Retina (tissue), 1 donor: ENCODE measurements at regions not wholly inside any gene's neighbourhood (a gene's known extent, or its start where the extent isn't known, plus 50 kb on each side); places are given as distances from the start of the nearest gene placed in this dataset.
A peak's percentile ranks its signal among the peaks of the same experiment; 100 is the strongest.
"Not testable (repeated sequence)": the region's sequence is repeated elsewhere in the genome, so short reads cannot be mapped to it uniquely, and the experiment has no call there.

Source experiments
- DNase-seq: peaks from one replicate; pipeline ENCODE4 v3.0.0-alpha.2; 2016

GRCh38 chr16:48817032-48817431 lies 207.1 kb upstream of the N4BP1 start:
- no peak for DNase-seq

DNA sequence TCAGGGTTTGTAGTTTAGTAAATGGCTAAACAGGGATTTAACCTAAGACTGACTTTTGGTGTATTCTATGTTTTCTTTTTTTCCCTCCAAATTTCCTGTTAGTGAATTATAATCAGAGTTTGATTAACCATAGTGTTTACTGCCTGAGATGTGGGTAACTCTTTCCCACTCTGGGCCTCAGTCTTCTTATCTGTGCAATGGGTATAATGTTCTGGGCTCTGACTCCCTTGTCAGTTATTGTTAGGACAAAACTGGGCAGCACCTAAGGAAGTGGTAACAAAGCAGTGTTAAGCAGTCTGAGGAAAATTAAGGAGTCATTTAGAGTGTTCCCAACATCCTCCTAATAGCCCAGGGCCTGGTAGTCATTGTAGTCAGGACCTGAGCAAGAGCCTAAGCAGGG lies 206.4 kb upstream of the N4BP1 start:
- DNase-seq: no peak

GRCh38 chr16:48814994-48815393 lies 205.0 kb upstream of the N4BP1 start:
- no peak for DNase-seq

DNA sequence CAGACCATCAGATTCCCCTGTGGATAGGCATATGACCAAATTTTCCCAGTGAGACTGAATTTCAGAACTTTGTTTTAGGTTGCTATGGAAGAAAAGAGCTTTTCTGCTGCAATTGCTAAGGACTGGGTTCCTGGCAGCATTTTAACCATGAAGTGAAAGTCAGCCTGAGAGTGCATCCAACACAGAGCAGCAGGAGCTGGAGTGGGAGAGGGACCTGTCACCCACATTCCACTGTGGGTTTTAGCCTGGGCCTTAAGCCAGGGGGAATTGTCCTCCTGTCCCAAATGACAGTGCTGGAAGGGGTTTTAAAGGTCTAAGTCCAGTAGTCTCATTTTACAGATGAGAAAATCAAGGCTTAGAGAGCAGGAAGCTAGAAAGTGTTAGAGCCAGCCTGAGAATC lies 203.5 kb upstream of the N4BP1 start:
- no peak for DNase-seq

- no peak for DNase-seq
Measured at GRCh38 chr16:48812856-48813255, 202.9 kb upstream of the N4BP1 start.

GRCh38 chr16:48811478-48811877 lies 201.5 kb upstream of the N4BP1 start:
- no peak for DNase-seq

DNA sequence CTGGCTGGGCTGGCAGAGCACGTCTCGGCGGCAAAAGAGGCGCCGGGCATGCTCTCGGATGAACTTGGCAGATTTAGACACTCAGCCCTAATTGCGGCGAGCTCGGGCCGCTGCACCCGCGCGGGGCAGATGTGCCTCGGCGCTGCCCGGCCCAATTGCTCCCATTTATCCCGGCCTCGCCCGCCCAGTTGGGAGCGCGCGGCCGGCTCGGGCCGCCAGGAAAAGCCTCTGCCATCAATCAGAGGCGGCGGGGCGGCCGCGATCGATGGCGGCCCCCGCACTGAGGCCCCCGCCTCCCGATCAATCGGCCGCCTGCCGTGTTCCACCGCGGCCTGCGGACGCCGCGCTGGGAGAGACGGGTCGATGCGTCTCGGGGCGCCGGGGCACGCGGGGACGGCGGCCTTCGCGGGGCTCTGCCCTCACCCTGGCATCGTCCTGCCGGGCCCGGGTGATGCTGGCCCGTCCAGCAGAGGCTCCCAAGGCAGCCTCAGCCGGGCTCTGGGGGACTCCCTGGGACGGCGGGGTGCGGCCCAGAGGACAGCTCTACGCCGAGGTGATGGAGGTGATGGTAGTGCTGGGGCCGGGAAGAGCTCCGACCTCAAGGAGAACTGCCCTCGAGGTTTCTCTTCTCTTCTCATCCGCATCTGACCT lies 200.9 kb upstream of the N4BP1 start:
- peak; percentile 74 for DNase-seq

DNA sequence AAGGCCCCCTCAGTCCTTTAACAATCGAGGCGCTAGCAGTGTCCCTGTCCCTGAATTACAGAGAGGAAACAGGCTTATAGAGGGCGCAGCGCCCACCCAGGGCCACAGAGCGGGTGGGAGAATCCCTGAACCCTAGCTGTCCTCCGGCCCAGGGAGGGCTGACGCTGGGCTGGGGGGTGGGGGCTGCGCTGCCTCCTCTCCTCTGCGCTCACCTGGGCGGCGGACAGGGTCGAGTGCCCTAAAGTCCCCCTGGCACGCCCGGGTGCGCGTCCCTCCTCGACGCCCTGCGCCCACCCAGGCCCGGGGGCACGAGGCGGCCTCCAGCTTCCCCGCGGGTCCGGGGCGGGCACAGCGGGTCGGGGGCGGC lies 200.4 kb upstream of the N4BP1 start:
- no peak for DNase-seq

DNA sequence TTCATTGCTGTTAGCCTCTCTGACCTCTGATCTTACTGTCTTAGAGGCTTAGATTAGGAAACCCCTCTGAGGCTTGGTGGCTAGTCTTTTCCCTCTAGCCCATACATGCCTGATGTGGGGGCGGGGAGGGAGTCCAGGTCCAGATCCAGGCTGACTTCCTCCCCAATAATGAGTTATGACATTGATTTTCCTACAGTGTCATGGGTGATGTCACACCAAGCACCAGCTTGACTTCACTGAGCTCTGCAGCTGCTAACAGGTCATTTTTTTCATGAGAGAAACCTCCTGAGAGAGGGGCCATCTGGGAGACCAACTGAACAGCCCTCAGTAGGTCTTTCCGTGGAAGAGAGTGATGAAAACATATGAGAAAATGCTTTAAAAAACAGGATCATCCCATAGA lies 180.2 kb upstream of the N4BP1 start:
- DNase-seq: peak; percentile 10

DNA sequence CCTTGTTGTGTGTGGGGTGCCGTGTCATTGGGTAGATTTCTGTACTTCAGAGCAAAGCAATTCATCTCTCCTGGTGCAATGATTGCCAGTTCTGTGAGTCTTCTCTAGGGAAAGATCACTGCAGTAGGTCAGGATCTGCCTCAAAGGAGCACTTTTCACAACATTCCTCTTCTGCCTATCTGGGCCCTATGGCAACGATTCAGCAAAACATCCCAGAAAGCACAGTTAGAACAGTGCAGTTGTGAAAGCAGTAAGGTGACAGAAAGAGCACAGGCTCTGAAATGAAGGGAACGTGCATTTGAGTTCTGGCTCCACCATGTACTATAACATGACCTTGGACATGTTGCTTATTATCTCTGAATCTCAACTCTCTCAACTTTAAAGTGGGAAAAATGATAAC lies 178.5 kb upstream of the N4BP1 start:
- DNase-seq: no peak

- no peak for DNase-seq
Measured at GRCh38 chr16:48745541-48745940, 135.6 kb upstream of the N4BP1 start.

DNA sequence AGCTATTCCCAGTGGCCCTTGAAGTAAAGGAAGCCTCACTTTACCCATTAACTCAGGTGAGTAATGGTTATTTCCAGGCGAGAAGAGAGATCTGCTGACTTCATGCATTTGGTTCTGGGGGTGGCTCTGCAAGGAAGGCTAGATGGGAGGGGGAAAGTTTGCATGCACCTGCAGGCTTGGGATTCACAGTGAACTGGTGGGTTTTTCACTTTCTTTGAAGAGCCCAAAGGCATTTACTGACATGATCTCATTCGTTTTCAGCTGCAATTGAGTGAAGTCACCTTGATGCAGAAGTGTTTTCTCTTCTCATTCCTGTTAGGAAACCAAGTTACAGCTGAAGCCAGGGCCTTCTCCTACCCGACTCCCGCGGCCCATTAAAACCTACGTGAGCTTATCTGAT lies 131.0 kb upstream of the N4BP1 start:
- no peak for DNase-seq

DNA sequence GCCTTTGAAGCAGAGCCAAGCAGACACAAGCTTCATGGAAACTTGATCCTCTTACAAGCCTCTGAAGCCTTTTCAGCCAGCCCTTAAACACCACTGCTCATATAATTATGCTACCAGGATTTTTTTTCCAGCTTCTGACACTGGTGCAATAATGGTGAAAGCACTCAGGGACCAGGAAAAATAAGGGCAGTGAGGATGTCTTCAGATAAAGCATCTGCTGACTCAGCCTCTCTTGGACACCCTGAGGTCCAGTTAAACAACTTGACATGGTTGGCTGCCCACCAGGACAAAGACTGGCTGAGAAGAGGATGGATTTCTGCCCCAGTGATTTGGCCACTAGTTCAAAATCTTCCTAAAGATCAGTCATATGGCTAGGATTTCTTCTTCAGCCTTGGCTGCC lies 124.2 kb upstream of the N4BP1 start:
- DNase-seq: peak; percentile 14

- no peak for DNase-seq
Measured at GRCh38 chr16:48704710-48705109, 94.7 kb upstream of the N4BP1 start.

- DNase-seq: peak; percentile 86
Measured at GRCh38 chr16:48687421-48688038, 77.5 kb upstream of the N4BP1 start.

DNA sequence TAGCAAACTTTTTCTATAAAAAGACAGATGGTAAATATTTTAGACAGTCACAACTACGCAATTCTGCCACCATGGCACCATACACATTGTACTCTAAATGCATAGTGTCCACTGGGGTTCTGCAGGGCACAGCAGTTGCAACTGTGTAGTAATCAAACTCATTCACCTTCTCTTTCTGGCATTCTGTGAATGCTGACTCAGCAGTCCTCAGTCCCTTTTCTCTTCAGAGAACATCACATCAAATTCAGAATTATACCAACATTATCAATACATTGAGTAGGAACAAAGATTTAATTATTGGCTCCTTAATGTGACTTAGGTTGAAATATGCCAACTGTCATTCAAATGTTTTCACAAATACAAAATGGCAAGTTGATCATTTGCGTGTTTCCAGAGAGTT lies 74.2 kb upstream of the N4BP1 start:
- DNase-seq: no peak

- no peak for DNase-seq
Measured at GRCh38 chr16:48682971-48683370, 73.0 kb upstream of the N4BP1 start.

GRCh38 chr16:48681520-48681919 lies 71.5 kb upstream of the N4BP1 start:
- no peak for DNase-seq

GRCh38 chr16:48680881-48681280 lies 70.9 kb upstream of the N4BP1 start:
- no peak for DNase-seq

DNA sequence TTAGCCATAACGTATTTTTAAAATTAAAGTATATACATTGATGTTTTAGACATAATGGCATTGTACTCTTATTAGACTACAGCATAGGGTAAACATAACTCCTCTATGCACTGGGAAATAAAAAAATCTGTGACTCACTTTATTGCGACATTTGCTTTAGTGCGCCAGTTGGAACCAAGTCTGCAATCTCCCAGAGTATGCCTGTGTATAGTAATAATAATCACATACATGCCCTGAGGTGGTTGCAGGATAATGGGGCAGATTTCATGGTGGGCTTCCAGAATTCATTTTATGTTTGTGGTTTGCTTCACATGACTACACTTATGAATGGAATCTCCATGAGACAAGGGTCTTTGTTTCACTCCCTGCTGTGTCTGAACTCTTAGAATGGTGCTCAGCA lies 66.9 kb upstream of the N4BP1 start:
- no peak for DNase-seq

GRCh38 chr16:48668184-48668583 lies 58.2 kb upstream of the N4BP1 start:
- DNase-seq: not testable (repeated sequence)

DNA sequence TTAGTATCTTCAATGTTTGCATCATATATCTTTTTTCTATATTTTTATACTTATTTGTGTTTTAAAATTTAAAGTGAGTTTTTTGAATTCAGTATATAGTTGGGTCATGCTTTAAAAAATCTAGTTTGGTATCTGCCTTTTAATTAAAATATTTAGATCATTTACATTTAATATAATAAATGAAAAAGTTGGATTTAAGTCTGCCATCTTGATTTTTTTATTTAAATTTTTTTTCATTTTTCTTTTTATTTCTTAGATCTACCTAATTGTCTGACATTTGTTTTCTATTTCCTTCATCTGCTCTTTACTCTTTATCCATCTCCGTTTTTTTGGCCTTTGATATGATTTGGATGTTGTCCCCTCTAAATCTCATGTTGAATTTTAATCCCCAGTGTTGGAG lies 50.0 kb upstream of the N4BP1 start:
- no peak for DNase-seq
